PC-9 (cell line): ENCODE measurements at regions not wholly inside any gene's neighbourhood (a gene's known extent, or its start where the extent isn't known, plus 50 kb on each side); places are given as distances from the start of the nearest gene placed in this dataset.

Source experiments
- CTCF ChIP-seq: fragments of 200-600 bp; sonication (generic); conservative IDR thresholded peaks from 2 replicates; pipeline ENCODE4 v1.6.1; 2017; ENCODE audit warnings: mixed run types, antibody characterized with exemption, mild to moderate bottlenecking, moderate library complexity
- EZH2 ChIP-seq: fragments of 200-600 bp; sonication (generic); IDR thresholded peaks from 2 replicates; pipeline ENCODE4 v1.8.0; 2017; ENCODE audit warnings: antibody characterized with exemption, low read depth

- TF ChIP-seq CTCF (no peak), EZH2 (no peak)
These were observed 1303.5 kb downstream of the RAPGEF2 start for GRCh38 chr4:160406263-160406825.
